ENCODE measurements at regions not wholly inside any gene's neighbourhood (a gene's known extent, or its start where the extent isn't known, plus 50 kb on each side); places are given as distances from the start of the nearest gene placed in this dataset.
"Not testable (repeated sequence)": the region's sequence is repeated elsewhere in the genome, so short reads cannot be mapped to it uniquely, and the experiment has no call there.

- no peak for DNase-seq (ENCODE audit: low read depth)
These were observed 94.3 kb downstream of the ASB1 start for GRCh38 chr2:238521002-238521401.

- no peak for DNase-seq (ENCODE audit: low read depth)
These were observed 95.1 kb downstream of the ASB1 start for GRCh38 chr2:238521870-238522269.

- no peak for DNase-seq (ENCODE audit: low read depth)
These were observed 96.7 kb downstream of the ASB1 start for GRCh38 chr2:238523158-238524110.

GRCh38 chr2:238524426-238524983, 97.8 kb downstream of the ASB1 start:
- no peak for DNase-seq (ENCODE audit: low read depth)

GRCh38 chr2:238525990-238526389, 99.3 kb downstream of the ASB1 start:
- DNase-seq (ENCODE audit: low read depth) = no peak

GRCh38 chr2:238527565-238527964, 100.8 kb downstream of the ASB1 start:
- no peak for DNase-seq (ENCODE audit: low read depth)

GRCh38 chr2:238528953-238529781, 102.4 kb downstream of the ASB1 start:
- no peak for DNase-seq (ENCODE audit: low read depth)

- not testable (repeated sequence) for DNase-seq (ENCODE audit: low read depth)
These were observed 104.4 kb downstream of the ASB1 start for GRCh38 chr2:238531017-238531645.

GRCh38 chr2:238543732-238544131, 117.0 kb downstream of the ASB1 start:
- DNase-seq (ENCODE audit: low read depth) = not testable (repeated sequence)

- no peak for DNase-seq (ENCODE audit: low read depth)
These were observed 122.3 kb downstream of the ASB1 start for GRCh38 chr2:238548902-238549462.

- no peak for DNase-seq (ENCODE audit: low read depth)
These were observed 123.1 kb downstream of the ASB1 start for GRCh38 chr2:238549866-238550265.

- DNase-seq (ENCODE audit: low read depth) = no peak
These were observed 124.4 kb downstream of the ASB1 start for GRCh38 chr2:238551091-238551490.

- DNase-seq (ENCODE audit: low read depth) = no peak
These were observed 125.5 kb downstream of the ASB1 start for GRCh38 chr2:238552226-238552625.

- no peak for DNase-seq (ENCODE audit: low read depth)
These were observed 126.4 kb downstream of the ASB1 start for GRCh38 chr2:238553159-238553558.

- no peak for DNase-seq (ENCODE audit: low read depth)
These were observed 128.0 kb downstream of the ASB1 start for GRCh38 chr2:238554468-238555315.

- no peak for DNase-seq (ENCODE audit: low read depth)
These were observed 129.2 kb downstream of the ASB1 start for GRCh38 chr2:238555786-238556542.

GRCh38 chr2:238557431-238557830, 130.7 kb downstream of the ASB1 start:
- no peak for DNase-seq (ENCODE audit: low read depth)

- no peak for DNase-seq (ENCODE audit: low read depth)
These were observed 131.2 kb downstream of the ASB1 start for GRCh38 chr2:238557936-238558335.

- no peak for DNase-seq (ENCODE audit: low read depth)
These were observed 131.9 kb downstream of the ASB1 start for GRCh38 chr2:238558456-238559099.

- DNase-seq (ENCODE audit: low read depth) = no peak
These were observed 133.5 kb downstream of the ASB1 start for GRCh38 chr2:238560234-238560633.

All from stimulated activated CD4-positive, alpha-beta T cell treated with anti-CD3 and anti-CD28 coated beads, Interleukin-2, amount 100 ng/mL, for 4 hours (primary cell).